ENCODE measurements at regions not wholly inside any gene's neighbourhood (a gene's known extent, or its start where the extent isn't known, plus 50 kb on each side); places are given as distances from the start of the nearest gene placed in this dataset.

- H3K27ac ChIP-seq, result no peak overlapping the region
- peak; percentile 83 for TF ChIP-seq CTCF (IDR thresholded peaks at IDR 0.05)
- TF ChIP-seq ZFX (IDR thresholded peaks at IDR 0.05; ENCODE audit: borderline replicate concordance), result no peak
These were observed 112.0 kb upstream of the COL21A1 start for GRCh38 chr6:56359201-56359899.

GRCh38 chr6:56357616-56358373 lies 110.4 kb upstream of the COL21A1 start:
- no peak overlapping the region for H3K27ac ChIP-seq
- no peak for TF ChIP-seq CTCF (IDR thresholded peaks at IDR 0.05)

GRCh38 chr6:56356426-56356825 lies 109.0 kb upstream of the COL21A1 start:
- TF ChIP-seq ZFX (IDR thresholded peaks at IDR 0.05; ENCODE audit: borderline replicate concordance), result no peak
- TF ChIP-seq CTCF (IDR thresholded peaks at IDR 0.05), result no peak
- H3K27ac ChIP-seq, result no peak overlapping the region

DNA sequence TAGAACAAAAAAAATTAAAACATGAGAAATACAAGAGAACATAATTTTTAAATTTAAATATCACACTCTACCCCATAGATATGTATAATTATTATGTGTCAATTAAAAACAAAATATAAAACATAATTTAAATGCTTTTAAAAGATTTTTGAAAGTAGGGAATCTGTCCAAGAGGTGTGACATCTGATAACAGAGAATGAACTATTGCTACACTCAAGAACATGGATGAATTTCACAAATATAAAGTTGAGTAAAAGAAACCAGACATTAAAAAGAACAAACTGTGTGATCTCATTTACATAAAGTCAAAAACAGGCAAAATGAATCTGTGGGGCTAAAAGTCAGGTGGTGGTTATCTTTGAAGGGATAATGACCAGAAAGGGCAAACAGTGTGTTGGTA lies 106.5 kb upstream of the COL21A1 start:
- H3K27ac ChIP-seq, result no peak overlapping the region
- TF ChIP-seq ZFX (IDR thresholded peaks at IDR 0.05; ENCODE audit: borderline replicate concordance), result no peak
- TF ChIP-seq CTCF (IDR thresholded peaks at IDR 0.05), result no peak

DNA sequence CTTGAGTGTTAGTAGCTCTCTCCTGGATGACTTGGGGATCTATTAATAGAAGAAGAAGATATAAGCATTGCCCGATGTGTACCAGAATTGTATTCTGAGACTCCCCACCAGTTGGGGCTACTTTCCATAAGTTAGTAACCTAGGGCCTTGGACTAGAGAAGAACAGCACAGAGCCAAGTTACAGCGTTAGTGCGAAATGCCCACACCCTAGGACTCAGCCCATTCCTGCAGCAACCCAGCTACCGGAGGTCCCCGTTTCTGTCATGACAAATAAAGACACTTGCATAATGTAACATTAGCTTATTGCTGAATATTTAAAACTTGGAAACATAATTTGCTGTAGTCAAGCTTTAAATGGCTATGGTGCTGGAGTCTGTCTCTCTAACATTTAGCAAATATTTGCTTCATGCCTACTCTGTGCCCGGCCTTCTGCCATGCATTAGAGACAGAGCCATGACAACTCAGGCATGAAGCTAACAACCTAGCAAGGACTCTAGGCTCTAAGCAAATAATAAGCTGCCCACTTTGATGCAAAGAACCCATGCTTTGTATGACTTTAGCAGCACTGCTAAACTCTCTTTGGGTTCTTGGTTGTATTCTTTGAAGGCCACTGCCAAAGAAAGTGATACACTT lies 103.4 kb upstream of the COL21A1 start:
- no peak overlapping the region for H3K27ac ChIP-seq
- TF ChIP-seq CTCF (IDR thresholded peaks at IDR 0.05) (no peak), ZFX (IDR thresholded peaks at IDR 0.05; ENCODE audit: borderline replicate concordance) (no peak)

DNA sequence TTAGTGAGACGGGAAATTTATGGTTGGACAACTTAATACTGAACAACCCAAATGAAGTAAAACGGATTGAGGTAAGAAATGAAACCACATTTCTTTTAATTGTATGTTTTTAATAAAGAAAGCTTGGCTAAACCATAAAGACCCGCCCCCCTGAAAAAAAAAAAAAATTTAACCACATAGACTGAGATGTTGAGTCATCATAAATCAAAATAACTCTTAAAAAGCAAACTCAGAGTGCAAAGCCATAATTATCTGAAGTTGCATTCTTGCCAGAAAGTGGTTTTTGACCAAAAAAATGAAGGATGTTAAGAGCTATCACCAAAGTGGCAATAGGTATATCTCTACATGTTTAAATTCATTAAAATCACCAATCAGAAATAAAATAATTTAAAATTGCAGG lies 101.8 kb upstream of the COL21A1 start:
- TF ChIP-seq CTCF (IDR thresholded peaks at IDR 0.05) (no peak), ZFX (IDR thresholded peaks at IDR 0.05; ENCODE audit: borderline replicate concordance) (no peak)
- no peak overlapping the region for H3K27ac ChIP-seq

DNA sequence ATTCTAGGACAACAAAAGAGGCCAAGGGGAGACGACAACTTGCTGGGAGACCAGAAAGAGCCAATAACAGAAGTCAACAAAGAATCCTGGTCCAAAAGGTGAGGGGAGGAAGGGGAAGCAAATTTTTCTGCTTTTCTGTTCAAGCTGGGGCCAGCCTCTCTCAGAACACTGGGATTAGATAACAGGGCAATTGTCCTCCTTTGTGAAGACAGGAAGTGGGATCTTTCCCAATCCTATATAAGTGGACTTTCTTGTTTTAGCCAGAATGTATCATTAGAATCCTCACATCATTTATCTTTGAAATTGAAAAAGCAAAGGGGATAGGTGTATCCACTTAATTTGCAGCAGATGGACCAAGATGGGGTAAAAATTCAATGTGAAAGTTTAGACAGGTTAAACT lies 101.2 kb upstream of the COL21A1 start:
- no peak overlapping the region for H3K27ac ChIP-seq
- TF ChIP-seq CTCF (IDR thresholded peaks at IDR 0.05), result no peak
- TF ChIP-seq ZFX (IDR thresholded peaks at IDR 0.05; ENCODE audit: borderline replicate concordance), result no peak

Data from 22Rv1 (cell line).